K562 (cell line): ENCODE measurements at regions not wholly inside any gene's neighbourhood (a gene's known extent, or its start where the extent isn't known, plus 50 kb on each side); places are given as distances from the start of the nearest gene placed in this dataset.

ENCODE experiments used
- ATAC-seq: fragments of 200-7000 bp; cut with Tn5 transposase; 3 replicates; pipeline ENCODE4 v1.9.1; 2020; ENCODE audit warnings: moderate library complexity
- BruUV-seq: library from RNA; stranded (reverse); fragments of 400-500 nt; replicated peaks from 2 replicates; lab custom pipeline; 2021; lab: Mats Ljungman, UMichigan
- CTCF ChIA-PET: fragments of 300-600 bp; formaldehyde crosslinking; extraction: SDS; loops from one replicate; lab custom pipeline; 2021; ENCODE audit warnings: low intra/inter-chr PET ratio; lab: Yijun Ruan, JAX
- POLR2A ChIA-PET: fragments of 300-600, 350-650 bp; sonication (Branson Sonifier 250); formaldehyde crosslinking; extraction: SDS; loops from one replicate; lab custom pipeline; 2021; ENCODE audit warnings: antibody characterized with exemption, inconsistent platforms; lab: Yijun Ruan, JAX
- DNase-seq, 4 experiments: peaks; one replicate each; pipeline versions ENCODE4 v3.0.0 to v3.0.0-alpha.2; 2011 to 2018; ENCODE audit warnings: low spot score in 3 of 4, mixed read lengths in 3 of 4; ENCODE audit errors: extremely low read depth in 1 of 4
- FAIRE-seq: peaks from 2 replicates; lab custom pipeline; 2011; peaks lifted over from hg19 to GRCh38; lab: Jason Lieb, UNC
- H2AFZ ChIP-seq: 2 replicates; pipeline ENCODE4 v1.6.0; 2011; ENCODE audit warnings: low read depth, low read length, control low read depth, inconsistent platforms
- H3K27ac ChIP-seq: fragments of 200-600 bp; 3 replicates; pipeline ENCODE4 v1.8.0; 2011; ENCODE audit warnings: low read depth, mild to moderate bottlenecking, control low read depth, inconsistent platforms, low read length, moderate library complexity, mixed read lengths; ENCODE audit errors: extremely low read depth
- H3K27me3 ChIP-seq, 2 experiments: fragments of 300-600 bp in 1 of 2; 2 replicates in 1 of 2; 3 replicates in 1 of 2; pipeline versions ENCODE4 v1.6.0 to v1.8.0; 2011; ENCODE audit warnings: inconsistent platforms in 2 of 2, low read length in 2 of 2, mild to moderate bottlenecking in 1 of 2, mixed read lengths in 1 of 2, moderate library complexity in 1 of 2; ENCODE audit not compliant: control insufficient read depth in 2 of 2, insufficient read depth in 2 of 2
- H3K36me3 ChIP-seq: fragments of 300-600 bp; 3 replicates; pipeline ENCODE4 v1.8.0; 2011; ENCODE audit warnings: mild to moderate bottlenecking, low read length, inconsistent platforms; ENCODE audit not compliant: control insufficient read depth, insufficient read depth
- H3K4me1 ChIP-seq, 2 experiments: fragments of 200-600 bp in 1 of 2; replicated peaks in 1 of 2; 2 replicates in 1 of 2; 3 replicates in 1 of 2; pipeline versions ENCODE4 v1.5.1 to v1.8.0; 2011; ENCODE audit warnings: inconsistent platforms in 2 of 2, low read length in 2 of 2, mild to moderate bottlenecking in 1 of 2, mixed read lengths in 1 of 2, moderate library complexity in 1 of 2; ENCODE audit not compliant: control insufficient read depth in 2 of 2, insufficient read depth in 2 of 2
- H3K4me2 ChIP-seq: 2 replicates; pipeline ENCODE4 v1.6.1; 2011; ENCODE audit warnings: low read length, control low read depth, inconsistent platforms, mixed read lengths; ENCODE audit not compliant: insufficient read depth
- H3K4me3 ChIP-seq: fragments of 200-600 bp; sonication (generic), shearing (Covaris generic); 2 replicates; pipeline ENCODE4 v1.5.1; 2016; ENCODE audit warnings: control low read depth, inconsistent platforms
- H3K79me2 ChIP-seq: fragments of 200-600 bp; 3 replicates; pipeline ENCODE4 v1.8.0; 2011; ENCODE audit warnings: low read length, inconsistent platforms; ENCODE audit not compliant: control insufficient read depth, insufficient read depth
- H3K9ac ChIP-seq, 2 experiments: 2 replicates each; pipeline versions ENCODE4 v1.6.0 to v1.6.1; 2011; ENCODE audit warnings: low read depth in 2 of 2, low read length in 2 of 2, control low read depth in 1 of 2, inconsistent platforms in 1 of 2, mild to moderate bottlenecking in 1 of 2, mixed read lengths in 1 of 2; ENCODE audit not compliant: insufficient read depth in 1 of 2
- H3K9me1 ChIP-seq: one replicate; pipeline ENCODE4 v1.6.0; 2011; ENCODE audit warnings: inconsistent platforms, mild to moderate bottlenecking, low read length, moderate library complexity; ENCODE audit not compliant: control insufficient read depth, insufficient read depth
- H3K9me3 ChIP-seq: replicated peaks from 2 replicates; pipeline ENCODE4 v1.5.1; 2011; ENCODE audit warnings: low read depth, low read length, inconsistent platforms; ENCODE audit not compliant: control insufficient read depth, insufficient read depth
- H4K20me1 ChIP-seq: replicated peaks from 2 replicates; pipeline ENCODE4 v1.6.1; 2011; ENCODE audit warnings: low read length, inconsistent platforms, mixed read lengths; ENCODE audit not compliant: control insufficient read depth, insufficient read depth
- ESRRB ChIP-seq: fragments of 250-450 bp; sonication (Bioruptor Pico); IDR thresholded peaks from 2 replicates; pipeline ENCODE4 v1.5.0; 2020; ENCODE audit warnings: mild to moderate bottlenecking, moderate library complexity, borderline replicate concordance
- GABPB1 ChIP-seq: sonication (generic); formaldehyde crosslinking; IDR thresholded peaks from 2 replicates; pipeline ENCODE4 v1.8.0; 2022; ENCODE audit warnings: mild to moderate bottlenecking, missing genetic modification reagents
- HLTF ChIP-seq: fragments of 450-650 bp; IDR thresholded peaks from 2 replicates; pipeline ENCODE4 v1.6.1; 2016
- KAT2B ChIP-seq: IDR thresholded peaks from one replicate; pipeline ENCODE4 v1.6.1; 2012; ENCODE audit warnings: low read depth, mild to moderate bottlenecking, control low read depth, inconsistent platforms, low read length, moderate library complexity
- MBD2 ChIP-seq: sonication (generic); IDR thresholded peaks from 2 replicates; pipeline ENCODE4 v1.6.1; 2016; ENCODE audit warnings: low read depth, borderline replicate concordance
- OTX1 ChIP-seq: fragments of 450-650 bp; formaldehyde crosslinking; IDR thresholded peaks from 2 replicates; pipeline ENCODE4 v1.4.0; 2022; ENCODE audit warnings: mild to moderate bottlenecking
- RBM25 ChIP-seq: fragments of 200-400 bp; formaldehyde crosslinking; IDR thresholded peaks from 2 replicates; pipeline ENCODE4 v1.6.1; 2018; ENCODE audit warnings: low read length, low read depth, moderate library complexity; ENCODE audit not compliant: severe bottlenecking
- SMAD2 ChIP-seq: fragments of 150-350 bp; IDR thresholded peaks from 2 replicates; pipeline ENCODE4 v1.6.1; 2014; ENCODE audit warnings: low read depth, mild to moderate bottlenecking, low read length
- TRIM25 ChIP-seq: fragments of 450-650 bp; IDR thresholded peaks from 2 replicates; pipeline ENCODE4 v1.7.0; 2016; ENCODE audit warnings: borderline replicate concordance
- ZFP36 ChIP-seq: fragments of 150-350 bp; IDR thresholded peaks from 2 replicates; pipeline ENCODE4 v1.6.1; 2018; ENCODE audit warnings: low read length, low read depth; ENCODE audit not compliant: partially characterized antibody
- WGBS: fragments of 100-300 bp; shearing (Covaris generic); methylation state at CpG from one replicate; pipeline ENCODE4 v1.1.6; 2016; ENCODE audit warnings: low coverage, mixed read lengths; ENCODE audit not compliant: insufficient coverage; ENCODE audit errors: missing lambda C conversion rate; 5-methylcytosine and 5-hydroxymethylcytosine counted together
- in situ Hi-C: fragments of 300-500 bp; cut with MboI; formaldehyde crosslinking; loops from 4 replicates; pipeline ENCODE4 v1.15.0; 2018; ENCODE audit warnings: inconsistent platforms, mixed read lengths
- intact Hi-C: fragments of 100-400 bp; cut with micrococcal nuclease; formaldehyde crosslinking; loops from 2 replicates; pipeline ENCODE4 v1.14.2; 2022

GRCh38 chr5:39945870-39946269, 521.1 kb upstream of the DAB2 start:
- no TSS peak for BruUV-seq

More at GRCh38 chr5:39945870-39946269, 521.1 kb upstream of the DAB2 start:
- in situ Hi-C loops (loop anchor here (25.0 kb wide), 1 partner anchor 741 kb away; the partner anchor contains the start of gene PTGER4), intact Hi-C loops (loop anchor here (5.0 to 10.0 kb wide), 3 partner anchors 234 to 946 kb away; no protein-coding TSS in a partner anchor)
- WGBS: 0% methylated on average over 1 of the region's 1 CpG
- no peak for FAIRE-seq
- no peaks in the 10 kb centered on the region for H3K27me3 ChIP-seq
- H3K36me3 ChIP-seq: no peaks in the 10 kb centered on the region
- H3K4me1 ChIP-seq: no peaks in the 10 kb centered on the region
- TF ChIP-seq MBD2: no peak
- no peak for TF ChIP-seq GABPB1 (CRISPR knock-in tag)
- TF ChIP-seq HLTF: no peak
- TF ChIP-seq ESRRB (CRISPR knock-in tag): no peak
- no peak for TF ChIP-seq ZFP36
- TF ChIP-seq KAT2B: no peak
- no peak for TF ChIP-seq TRIM25
- no peak for TF ChIP-seq OTX1 (CRISPR knock-in tag)
- TF ChIP-seq RBM25: no peak
- no peak for TF ChIP-seq SMAD2
- H3K9me3 ChIP-seq: no peaks in the 10 kb centered on the region
- H4K20me1 ChIP-seq: no peaks in the 10 kb centered on the region
- CTCF ChIA-PET: no interaction called here
- H2AFZ ChIP-seq: no peak overlapping the region
- H3K4me2 ChIP-seq: no peak overlapping the region
- no peak overlapping the region for H3K4me3 ChIP-seq
- H3K79me2 ChIP-seq: no peaks in the 10 kb centered on the region
- DNase-seq: no peak
- no peak for ATAC-seq
- no peak overlapping the region for H3K9ac ChIP-seq
- POLR2A ChIA-PET: no interaction called here
- no peak overlapping the region for H3K27ac ChIP-seq
- H3K9me1 ChIP-seq: no peaks in the 10 kb centered on the region
